HepG2 (cell line): ENCODE measurements at regions not wholly inside any gene's neighbourhood (a gene's known extent, or its start where the extent isn't known, plus 50 kb on each side); places are given as distances from the start of the nearest gene placed in this dataset.

Experiments used
- ARNT2 ChIP-seq: sonication (generic); formaldehyde crosslinking; IDR thresholded peaks from 2 replicates; pipeline ENCODE4 v1.8.0; 2022; ENCODE audit warnings: mild to moderate bottlenecking, low read depth, missing genetic modification reagents, moderate library complexity
- JUND ChIP-seq: sonication (generic); formaldehyde crosslinking; IDR thresholded peaks from 2 replicates; pipeline ENCODE4 v1.8.0; 2022; ENCODE audit warnings: mild to moderate bottlenecking, missing genetic modification reagents
- MAFF ChIP-seq: IDR thresholded peaks from 2 replicates; pipeline ENCODE4 v1.6.1; 2011; ENCODE audit warnings: low read depth, low read length, improper control_type of control experiment
- NBN ChIP-seq: fragments of 450-650 bp; conservative IDR thresholded peaks from 2 replicates; pipeline ENCODE4 v1.6.1; 2017
- TCF7L2 ChIP-seq: IDR thresholded peaks from 2 replicates; pipeline ENCODE4 v1.6.1; 2011; ENCODE audit warnings: mild to moderate bottlenecking, low read depth, low read length, moderate library complexity
- ZNF33A ChIP-seq: sonication (generic); formaldehyde crosslinking; IDR thresholded peaks from 2 replicates; pipeline ENCODE4 v1.5.1; 2020; ENCODE audit warnings: missing genetic modification reagents, mild to moderate bottlenecking, moderate library complexity, borderline replicate concordance
- ZNF772 ChIP-seq: sonication (generic); formaldehyde crosslinking; IDR thresholded peaks from 2 replicates; pipeline ENCODE4 v1.5.0; 2020; ENCODE audit warnings: mild to moderate bottlenecking, missing genetic modification reagents
- ZNF781 ChIP-seq: sonication (generic); formaldehyde crosslinking; IDR thresholded peaks from 2 replicates; pipeline ENCODE4 v1.5.1; 2020; ENCODE audit warnings: borderline replicate concordance, mild to moderate bottlenecking, missing genetic modification reagents; ENCODE audit errors: not compliant biosample characterization
- ZZZ3 ChIP-seq: sonication (generic); formaldehyde crosslinking; IDR thresholded peaks from 2 replicates; pipeline ENCODE4 v1.4.0; 2020; ENCODE audit warnings: missing genetic modification reagents, mild to moderate bottlenecking, borderline replicate concordance
- TF ChIP-seq, protein P1 (sequence below): sonication (generic); formaldehyde crosslinking; IDR thresholded peaks from 2 replicates; pipeline ENCODE4 v1.5.0; 2020; ENCODE audit warnings: mild to moderate bottlenecking, missing genetic modification reagents, moderate library complexity
- TF ChIP-seq, protein P2 (sequence below): sonication (generic); formaldehyde crosslinking; IDR thresholded peaks from 2 replicates; pipeline ENCODE4 v1.9.0; 2022; ENCODE audit warnings: missing genetic modification reagents, mild to moderate bottlenecking, borderline replicate concordance
- TF ChIP-seq, protein P3 (sequence below): sonication (generic); formaldehyde crosslinking; IDR thresholded peaks from 2 replicates; pipeline ENCODE4 v1.4.0; 2020; ENCODE audit warnings: mild to moderate bottlenecking, low read depth, missing genetic modification reagents
- TF ChIP-seq, protein P4 (sequence below): sonication (generic); formaldehyde crosslinking; conservative IDR thresholded peaks from 2 replicates; pipeline ENCODE4 v1.4.0; 2020; ENCODE audit warnings: missing genetic modification reagents

DNA sequence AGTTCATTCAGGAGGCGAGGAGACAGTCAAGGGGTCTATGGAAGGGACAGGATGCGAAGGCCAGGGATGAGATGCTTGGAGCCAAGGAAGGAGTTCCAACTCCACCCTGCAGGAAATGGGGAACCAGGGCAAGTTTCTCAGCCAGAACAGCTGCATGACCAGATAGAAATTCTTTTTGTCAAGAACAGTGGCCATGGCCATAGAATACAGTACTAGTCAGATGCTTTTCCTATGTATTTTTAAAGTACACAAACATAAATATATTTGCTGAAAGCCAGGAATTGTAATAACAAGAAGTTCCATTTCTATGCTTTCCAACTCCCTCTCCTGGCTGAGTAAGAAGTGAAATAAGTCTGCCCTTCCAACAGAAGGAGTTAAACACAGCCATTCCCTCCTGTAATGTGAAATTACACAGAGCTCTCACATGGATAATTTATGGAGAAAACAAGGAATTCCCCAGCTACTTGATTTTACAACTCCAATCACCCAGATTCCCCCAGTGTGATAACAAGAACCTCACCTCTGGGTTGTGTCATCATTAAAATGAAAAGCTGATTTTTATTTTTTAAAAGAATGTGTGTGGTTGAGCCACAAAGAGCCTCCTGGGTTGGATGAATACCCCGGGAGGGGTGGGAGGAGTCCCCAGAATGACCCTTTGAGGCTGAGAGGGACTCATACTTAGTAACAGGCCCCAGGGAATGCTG, 124.6 kb upstream of the ARHGEF3 start:
- TF ChIP-seq, protein P1, sequence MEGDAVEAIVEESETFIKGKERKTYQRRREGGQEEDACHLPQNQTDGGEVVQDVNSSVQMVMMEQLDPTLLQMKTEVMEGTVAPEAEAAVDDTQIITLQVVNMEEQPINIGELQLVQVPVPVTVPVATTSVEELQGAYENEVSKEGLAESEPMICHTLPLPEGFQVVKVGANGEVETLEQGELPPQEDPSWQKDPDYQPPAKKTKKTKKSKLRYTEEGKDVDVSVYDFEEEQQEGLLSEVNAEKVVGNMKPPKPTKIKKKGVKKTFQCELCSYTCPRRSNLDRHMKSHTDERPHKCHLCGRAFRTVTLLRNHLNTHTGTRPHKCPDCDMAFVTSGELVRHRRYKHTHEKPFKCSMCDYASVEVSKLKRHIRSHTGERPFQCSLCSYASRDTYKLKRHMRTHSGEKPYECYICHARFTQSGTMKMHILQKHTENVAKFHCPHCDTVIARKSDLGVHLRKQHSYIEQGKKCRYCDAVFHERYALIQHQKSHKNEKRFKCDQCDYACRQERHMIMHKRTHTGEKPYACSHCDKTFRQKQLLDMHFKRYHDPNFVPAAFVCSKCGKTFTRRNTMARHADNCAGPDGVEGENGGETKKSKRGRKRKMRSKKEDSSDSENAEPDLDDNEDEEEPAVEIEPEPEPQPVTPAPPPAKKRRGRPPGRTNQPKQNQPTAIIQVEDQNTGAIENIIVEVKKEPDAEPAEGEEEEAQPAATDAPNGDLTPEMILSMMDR (CRISPR knock-in tag): no peak
- TF ChIP-seq, protein P2, sequence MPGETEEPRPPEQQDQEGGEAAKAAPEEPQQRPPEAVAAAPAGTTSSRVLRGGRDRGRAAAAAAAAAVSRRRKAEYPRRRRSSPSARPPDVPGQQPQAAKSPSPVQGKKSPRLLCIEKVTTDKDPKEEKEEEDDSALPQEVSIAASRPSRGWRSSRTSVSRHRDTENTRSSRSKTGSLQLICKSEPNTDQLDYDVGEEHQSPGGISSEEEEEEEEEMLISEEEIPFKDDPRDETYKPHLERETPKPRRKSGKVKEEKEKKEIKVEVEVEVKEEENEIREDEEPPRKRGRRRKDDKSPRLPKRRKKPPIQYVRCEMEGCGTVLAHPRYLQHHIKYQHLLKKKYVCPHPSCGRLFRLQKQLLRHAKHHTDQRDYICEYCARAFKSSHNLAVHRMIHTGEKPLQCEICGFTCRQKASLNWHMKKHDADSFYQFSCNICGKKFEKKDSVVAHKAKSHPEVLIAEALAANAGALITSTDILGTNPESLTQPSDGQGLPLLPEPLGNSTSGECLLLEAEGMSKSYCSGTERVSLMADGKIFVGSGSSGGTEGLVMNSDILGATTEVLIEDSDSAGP (CRISPR knock-in tag): no peak
- TF ChIP-seq ZZZ3 (CRISPR knock-in tag): no peak
- TF ChIP-seq ARNT2: no peak
- no peak for TF ChIP-seq TCF7L2
- TF ChIP-seq, protein P3, sequence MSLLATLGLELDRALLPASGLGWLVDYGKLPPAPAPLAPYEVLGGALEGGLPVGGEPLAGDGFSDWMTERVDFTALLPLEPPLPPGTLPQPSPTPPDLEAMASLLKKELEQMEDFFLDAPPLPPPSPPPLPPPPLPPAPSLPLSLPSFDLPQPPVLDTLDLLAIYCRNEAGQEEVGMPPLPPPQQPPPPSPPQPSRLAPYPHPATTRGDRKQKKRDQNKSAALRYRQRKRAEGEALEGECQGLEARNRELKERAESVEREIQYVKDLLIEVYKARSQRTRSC (CRISPR knock-in tag): no peak
- no peak for TF ChIP-seq ZNF781 (CRISPR knock-in tag)
- TF ChIP-seq JUND: no peak
- TF ChIP-seq ZNF33A (CRISPR knock-in tag): no peak
- TF ChIP-seq NBN: no peak
- TF ChIP-seq, protein P4, sequence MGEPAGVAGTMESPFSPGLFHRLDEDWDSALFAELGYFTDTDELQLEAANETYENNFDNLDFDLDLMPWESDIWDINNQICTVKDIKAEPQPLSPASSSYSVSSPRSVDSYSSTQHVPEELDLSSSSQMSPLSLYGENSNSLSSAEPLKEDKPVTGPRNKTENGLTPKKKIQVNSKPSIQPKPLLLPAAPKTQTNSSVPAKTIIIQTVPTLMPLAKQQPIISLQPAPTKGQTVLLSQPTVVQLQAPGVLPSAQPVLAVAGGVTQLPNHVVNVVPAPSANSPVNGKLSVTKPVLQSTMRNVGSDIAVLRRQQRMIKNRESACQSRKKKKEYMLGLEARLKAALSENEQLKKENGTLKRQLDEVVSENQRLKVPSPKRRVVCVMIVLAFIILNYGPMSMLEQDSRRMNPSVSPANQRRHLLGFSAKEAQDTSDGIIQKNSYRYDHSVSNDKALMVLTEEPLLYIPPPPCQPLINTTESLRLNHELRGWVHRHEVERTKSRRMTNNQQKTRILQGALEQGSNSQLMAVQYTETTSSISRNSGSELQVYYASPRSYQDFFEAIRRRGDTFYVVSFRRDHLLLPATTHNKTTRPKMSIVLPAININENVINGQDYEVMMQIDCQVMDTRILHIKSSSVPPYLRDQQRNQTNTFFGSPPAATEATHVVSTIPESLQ (CRISPR knock-in tag): no peak
- TF ChIP-seq ZNF772 (CRISPR knock-in tag): no peak
- no peak for TF ChIP-seq MAFF
